GM12878 (cell line): ENCODE measurements at regions not wholly inside any gene's neighbourhood (a gene's known extent, or its start where the extent isn't known, plus 50 kb on each side); places are given as distances from the start of the nearest gene placed in this dataset.

Experiments
- ATAC-seq: fragments of 200-7000 bp; cut with Tn5 transposase; 3 replicates; pipeline ENCODE4 v1.9.1; 2020; ENCODE audit warnings: mild to moderate bottlenecking, moderate library complexity
- BruUV-seq: library from RNA; stranded (reverse); fragments of 400-500 nt; replicated peaks from 2 replicates; lab custom pipeline; 2021; lab: Mats Ljungman, UMichigan
- CTCF ChIA-PET: fragments of 300-600 bp; sonication (Branson Sonifier 250); formaldehyde crosslinking; extraction: SDS; loops from one replicate; lab custom pipeline; 2021; ENCODE audit warnings: inconsistent platforms; lab: Yijun Ruan, JAX
- POLR2A ChIA-PET: fragments of 350-600 bp; formaldehyde crosslinking; extraction: SDS; loops from one replicate; lab custom pipeline; 2021; ENCODE audit warnings: inconsistent platforms; lab: Charles Lee
- RAD21 ChIA-PET: fragments of 300-600 bp; sonication (Branson Sonifier 250); formaldehyde crosslinking; loops from one replicate; lab custom pipeline; 2023; ENCODE audit warnings: antibody characterized with exemption; ENCODE audit not compliant: unreplicated experiment; lab: Charles Lee
- SMC1A ChIA-PET: fragments of 300-600 bp; sonication (Branson Sonifier 250); formaldehyde crosslinking; loops from one replicate; lab custom pipeline; 2023; ENCODE audit not compliant: unreplicated experiment, uncharacterized antibody; lab: Charles Lee
- DNase-seq: peaks from one replicate; pipeline ENCODE4 v3.0.0-alpha.2; 2011; ENCODE audit warnings: low read depth, low spot score
- FAIRE-seq: peaks from 3 replicates; lab custom pipeline; 2011; peaks lifted over from hg19 to GRCh38; lab: Jason Lieb, UNC
- H2AFZ ChIP-seq: 2 replicates; pipeline ENCODE4 v1.6.0; 2011; ENCODE audit warnings: low read depth, low read length, control low read depth; ENCODE audit not compliant: control insufficient read depth
- H3K27ac ChIP-seq: 2 replicates; pipeline ENCODE4 v1.5.1; 2011; ENCODE audit warnings: control low read depth; ENCODE audit not compliant: control insufficient read depth, insufficient read depth
- H3K27me3 ChIP-seq, 2 experiments: replicated peaks in 1 of 2; 2 replicates each; pipeline versions ENCODE4 v1.6.0 to v1.6.1; 2011; ENCODE audit warnings: low read length in 1 of 2; ENCODE audit not compliant: control insufficient read depth in 2 of 2, insufficient read depth in 2 of 2
- H3K36me3 ChIP-seq, 2 experiments: 2 replicates each; pipeline ENCODE4 v1.5.1; 2011; ENCODE audit warnings: low read length in 1 of 2; ENCODE audit not compliant: control insufficient read depth in 2 of 2, insufficient read depth in 2 of 2
- H3K4me1 ChIP-seq: 2 replicates; pipeline ENCODE4 v1.6.1; 2011; ENCODE audit warnings: mild to moderate bottlenecking, low read length, moderate library complexity, mixed read lengths; ENCODE audit not compliant: control insufficient read depth, insufficient read depth
- H3K4me2 ChIP-seq: 2 replicates; pipeline ENCODE4 v1.6.0; 2011; ENCODE audit warnings: control low read depth; ENCODE audit not compliant: control insufficient read depth, insufficient read depth
- H3K4me3 ChIP-seq: fragments of 200-600 bp; sonication (generic); 2 replicates; pipeline ENCODE4 v1.5.1; 2016
- H3K79me2 ChIP-seq: 2 replicates; pipeline ENCODE4 v1.6.0; 2011; ENCODE audit warnings: low read length; ENCODE audit not compliant: control insufficient read depth, insufficient read depth
- H3K9ac ChIP-seq: 2 replicates; pipeline ENCODE4 v1.8.0; 2011; ENCODE audit warnings: low read length, control low read depth, mixed read lengths; ENCODE audit not compliant: control insufficient read depth, insufficient read depth
- H3K9me3 ChIP-seq: replicated peaks from 3 replicates; pipeline ENCODE4 v1.5.1; 2011; ENCODE audit warnings: mild to moderate bottlenecking, low read length; ENCODE audit not compliant: control insufficient read depth, insufficient read depth
- H4K20me1 ChIP-seq: 2 replicates; pipeline ENCODE4 v1.6.0; 2011; ENCODE audit not compliant: control insufficient read depth, insufficient read depth
- IKZF1 ChIP-seq: fragments of 450-650 bp; conservative IDR thresholded peaks from 2 replicates; pipeline ENCODE4 v1.6.1; 2017; ENCODE audit warnings: antibody characterized with exemption, mild to moderate bottlenecking
- NRF1 ChIP-seq: conservative IDR thresholded peaks from 2 replicates; pipeline ENCODE4 v1.6.1; 2011; ENCODE audit warnings: mild to moderate bottlenecking, low read depth, low read length, improper control_type of control experiment
- REST ChIP-seq: IDR thresholded peaks from 2 replicates; pipeline ENCODE4 v1.6.1; 2012; ENCODE audit warnings: mild to moderate bottlenecking, low read depth, low read length
- SPI1 ChIP-seq: IDR thresholded peaks from 2 replicates; pipeline ENCODE4 v1.6.1; 2011; ENCODE audit warnings: low read depth, mild to moderate bottlenecking, low read length, moderate library complexity, borderline replicate concordance; ENCODE audit not compliant: insufficient read depth
- WGBS: methylation state at CpG from one replicate; pipeline ENCODE4 v1.1.6; 2016; ENCODE audit warnings: low lambda C conversion rate; ENCODE audit not compliant: insufficient replicate concordance, insufficient coverage; ENCODE audit errors: missing lambda C conversion rate; 5-methylcytosine and 5-hydroxymethylcytosine counted together
- in situ Hi-C: fragments of 300-500 bp; cut with MboI; formaldehyde crosslinking; loops from 9 replicates; pipeline ENCODE4 v1.14.3; 2018; ENCODE audit warnings: mixed read lengths
- intact Hi-C: fragments of 100-400 bp; cut with micrococcal nuclease; formaldehyde crosslinking; loops from one replicate; pipeline ENCODE4 v1.14.2; 2022; ENCODE audit not compliant: unreplicated experiment

DNA sequence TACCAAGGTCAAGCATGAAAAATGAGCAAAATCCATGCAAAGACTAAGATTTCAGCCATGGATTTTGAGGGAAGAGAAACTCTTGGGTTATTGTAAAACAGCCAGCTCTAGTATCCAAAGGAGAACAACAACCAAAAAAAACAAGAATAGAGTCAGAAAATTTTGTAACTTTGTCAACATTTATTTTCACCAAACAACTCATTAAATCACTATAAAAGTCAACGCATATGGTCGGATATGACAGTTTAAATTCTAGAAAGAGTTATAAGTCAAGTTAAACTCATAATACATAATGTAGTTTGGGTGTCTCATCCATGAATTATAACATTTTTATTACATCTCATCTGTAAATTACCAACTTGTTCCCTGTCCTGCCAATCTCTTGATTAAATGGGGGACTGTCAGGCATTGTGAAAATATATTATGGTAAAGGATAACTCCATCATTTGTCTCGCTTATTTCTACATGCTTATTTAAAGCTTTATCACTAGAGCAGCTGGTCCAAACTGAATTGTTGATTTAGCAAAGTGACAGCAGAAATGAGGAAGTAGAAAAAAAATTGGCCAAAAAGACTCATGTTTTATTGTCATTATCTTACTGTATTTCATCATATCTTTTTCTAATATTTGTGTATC is 224.8 kb upstream of the NOCT start:
- intact Hi-C loops: no loop called here
- no peak for TF ChIP-seq NRF1
- TF ChIP-seq IKZF1: no peak
- TF ChIP-seq REST: no peak
- TF ChIP-seq SPI1: no peak
- TF ChIP-seq, all 136 proteins: peak for 0
- H3K4me2 ChIP-seq: no peak overlapping the region
- H3K9ac ChIP-seq: no peak overlapping the region
- DNase-seq (no peak), ATAC-seq (no peak), FAIRE-seq (no peak)
- no peak overlapping the region for H3K4me3 ChIP-seq
- no peaks in the 10 kb centered on the region for H3K4me1 ChIP-seq
- in situ Hi-C loops: no loop called here
- H3K79me2 ChIP-seq: no peaks in the 10 kb centered on the region
- BruUV-seq: no TSS peak
- ChIA-PET RAD21 (interaction anchor here (1.2 kb wide), 1 partner anchor 13 kb away, joined by 4 read pairs; no protein-coding TSS in a partner anchor), CTCF (interaction anchor here (1.8 kb wide), 1 partner anchor 80 kb away, joined by 4 read pairs; no protein-coding TSS in a partner anchor), POLR2A (no interaction called here), SMC1A (interaction anchor here (1.4 to 2.0 kb wide), 3 partner anchors 12 to 41 kb away, joined by 3 to 7 read pairs (median 4); no protein-coding TSS in a partner anchor)
- no peaks in the 10 kb centered on the region for H3K27me3 ChIP-seq
- no peak overlapping the region for H3K27ac ChIP-seq
- no peaks in the 10 kb centered on the region for H3K36me3 ChIP-seq
- H4K20me1 ChIP-seq: no peaks in the 10 kb centered on the region
- H3K9me3 ChIP-seq: no peaks in the 10 kb centered on the region
- H2AFZ ChIP-seq: no peak overlapping the region
- WGBS: 49% methylated on average over 3 of the region's 3 CpGs
